Endodermal cell (in vitro differentiated cells): ENCODE measurements at regions not wholly inside any gene's neighbourhood (a gene's known extent, or its start where the extent isn't known, plus 50 kb on each side); places are given as distances from the start of the nearest gene placed in this dataset.

Experiments used
- DNase-seq: peaks from one replicate; pipeline ENCODE4 v3.0.0-alpha.2; 2017
- H3K27ac ChIP-seq: 2 replicates; pipeline ENCODE4 v1.5.1; 2013; ENCODE audit warnings: mild to moderate bottlenecking, low read depth, low read length, moderate library complexity
- H3K27me3 ChIP-seq: 2 replicates; pipeline ENCODE4 v1.6.1; 2013; ENCODE audit warnings: mild to moderate bottlenecking, low read length, moderate library complexity; ENCODE audit not compliant: insufficient read depth, control insufficient read depth, poor library complexity, severe bottlenecking
- H3K36me3 ChIP-seq: 2 replicates; pipeline ENCODE4 v1.7.0; 2013; ENCODE audit warnings: mild to moderate bottlenecking, low read length, moderate library complexity; ENCODE audit not compliant: control insufficient read depth, insufficient read depth
- H3K4me1 ChIP-seq: one replicate; pipeline ENCODE4 v1.7.0; 2013; ENCODE audit warnings: low read length; ENCODE audit not compliant: control insufficient read depth, insufficient read depth
- H3K4me3 ChIP-seq: 2 replicates; pipeline ENCODE4 v1.5.1; 2013; ENCODE audit warnings: mild to moderate bottlenecking, low read length, moderate library complexity
- H3K9ac ChIP-seq: 2 replicates; pipeline ENCODE4 v1.6.1; 2013; ENCODE audit warnings: mild to moderate bottlenecking, low read length, moderate library complexity; ENCODE audit not compliant: poor library complexity, severe bottlenecking; ENCODE audit errors: extremely low read depth
- H3K9me3 ChIP-seq: 2 replicates; pipeline ENCODE4 v1.6.1; 2013; ENCODE audit warnings: mild to moderate bottlenecking, low read length, moderate library complexity; ENCODE audit not compliant: control insufficient read depth
- H3K27ac Mint-ChIP-seq: 2 replicates; pipeline ENCODE4 v1.8.0; 2020; ENCODE audit warnings: mixed read lengths
- H3K27me3 Mint-ChIP-seq: 2 replicates; pipeline ENCODE4 v1.8.0; 2021; ENCODE audit warnings: mild to moderate bottlenecking, mixed read lengths; ENCODE audit not compliant: insufficient read depth
- H3K36me3 Mint-ChIP-seq: 2 replicates; pipeline ENCODE4 v1.8.0; 2020; ENCODE audit warnings: low read depth, mixed read lengths
- H3K4me1 Mint-ChIP-seq: 2 replicates; pipeline ENCODE4 v1.8.0; 2020; ENCODE audit warnings: mixed read lengths
- H3K4me3 Mint-ChIP-seq: 2 replicates; pipeline ENCODE4 v1.8.0; 2020; ENCODE audit warnings: mild to moderate bottlenecking, moderate library complexity, mixed read lengths
- H3K9me3 Mint-ChIP-seq: 2 replicates; pipeline ENCODE4 v1.8.0; 2020; ENCODE audit warnings: mild to moderate bottlenecking, mixed read lengths
- CTCF ChIP-seq: fragments of 200-600 bp; sonication (generic); conservative IDR thresholded peaks from 2 replicates; pipeline ENCODE4 v1.5.0; 2021; ENCODE audit warnings: antibody characterized with exemption, mild to moderate bottlenecking
- WGBS, 2 experiments: methylation state at CpG; one replicate each; pipeline versions ENCODE4 v1.1.5 to v1.1.7; 2013; ENCODE audit warnings: missing lambda C conversion rate in 2 of 2, mixed read lengths in 1 of 2; ENCODE audit not compliant: insufficient coverage in 1 of 2, insufficient read length in 1 of 2; 5-methylcytosine and 5-hydroxymethylcytosine counted together

- no peaks in the 10 kb centered on the region for H3K9me3 ChIP-seq
- TF ChIP-seq CTCF, result no peak
- no peaks in the 10 kb centered on the region for H3K27me3 Mint-ChIP-seq
These were observed 616.6 kb downstream of the TLE1 start for GRCh38 chr9:81072758-81073157.

GRCh38 chr9:81071108-81071507 is 618.2 kb downstream of the TLE1 start:
- no peak for TF ChIP-seq CTCF
- Histone ChIP-seq H3K4me1 (peaks cover 2% of the 10 kb centered on the region), H3K36me3 (no peaks in the 10 kb centered on the region), H3K9ac (no peak overlapping the region), H3K27ac (no peak overlapping the region), H3K4me3 (no peak overlapping the region), H3K27me3 (no peaks in the 10 kb centered on the region), H3K9me3 (no peaks in the 10 kb centered on the region)
- H3K4me3 Mint-ChIP-seq, result no peak overlapping the region
- WGBS, 2 experiments, result 69 to 73% methylated on average over 2 of the region's 2 CpGs
- no peak for DNase-seq
- H3K27me3 Mint-ChIP-seq, result no peaks in the 10 kb centered on the region
- no peak overlapping the region for H3K27ac Mint-ChIP-seq
- no peaks in the 10 kb centered on the region for H3K4me1 Mint-ChIP-seq
- no peaks in the 10 kb centered on the region for H3K9me3 Mint-ChIP-seq
- no peaks in the 10 kb centered on the region for H3K36me3 Mint-ChIP-seq

More at GRCh38 chr9:81072758-81073157, 616.6 kb downstream of the TLE1 start:
- H3K4me1 ChIP-seq, result peaks cover 5% of the 10 kb centered on the region
- H3K27ac ChIP-seq, result no peak overlapping the region
- H3K9ac ChIP-seq, result no peak overlapping the region
- H3K27me3 ChIP-seq, result no peaks in the 10 kb centered on the region
- H3K27ac Mint-ChIP-seq, result no peak overlapping the region
- no peak overlapping the region for H3K4me3 Mint-ChIP-seq
- H3K36me3 ChIP-seq, result no peaks in the 10 kb centered on the region
- DNase-seq, result no peak
- no peaks in the 10 kb centered on the region for H3K36me3 Mint-ChIP-seq
- H3K9me3 Mint-ChIP-seq, result no peaks in the 10 kb centered on the region
- H3K4me3 ChIP-seq, result no peak overlapping the region
- no peaks in the 10 kb centered on the region for H3K4me1 Mint-ChIP-seq
- WGBS, 2 experiments, result 93 to 100% methylated on average over 1 to 2 of the region's 2 CpGs

- Histone ChIP-seq H3K4me1 (no peaks in the 10 kb centered on the region), H3K9ac (no peak overlapping the region), H3K27me3 (no peaks in the 10 kb centered on the region), H3K4me3 (no peak overlapping the region), H3K27ac (no peak overlapping the region), H3K9me3 (no peaks in the 10 kb centered on the region), H3K36me3 (no peaks in the 10 kb centered on the region)
- DNase-seq, result no peak
- H3K27ac Mint-ChIP-seq, result no peak overlapping the region
- no peaks in the 10 kb centered on the region for H3K27me3 Mint-ChIP-seq
- no peaks in the 10 kb centered on the region for H3K36me3 Mint-ChIP-seq
- 84 to 97% methylated on average over 4 to 9 of the region's 9 CpGs for WGBS, 2 experiments
- TF ChIP-seq CTCF, result no peak
- peaks cover 1% of the 10 kb centered on the region for H3K9me3 Mint-ChIP-seq
- no peaks in the 10 kb centered on the region for H3K4me1 Mint-ChIP-seq
- no peak overlapping the region for H3K4me3 Mint-ChIP-seq
These were observed 618.7 kb downstream of the TLE1 start for GRCh38 chr9:81070689-81071088.
